ENCODE measurements at regions not wholly inside any gene's neighbourhood (a gene's known extent, or its start where the extent isn't known, plus 50 kb on each side); places are given as distances from the start of the nearest gene placed in this dataset.

GRCh38 chr6:133594652-133595110 is 294.2 kb upstream of the TCF21 start:
- TF ChIP-seq CTCF (IDR thresholded peaks at IDR 0.05) (no peak), POLR2A (IDR thresholded peaks at IDR 0.05) (no peak)
